Esophagus squamous epithelium (tissue), 5 donors: ENCODE measurements at regions not wholly inside any gene's neighbourhood (a gene's known extent, or its start where the extent isn't known, plus 50 kb on each side); places are given as distances from the start of the nearest gene placed in this dataset.

Experiments used
- DNase-seq: peaks from one replicate; lab custom pipeline; 2025; lab: John Stamatoyannopoulos, UW
- H3K27ac ChIP-seq, 4 donors: fragments of 200-600 bp; sonication (generic); one replicate each; pipeline ENCODE4 v1.5.1; 2016 to 2019; ENCODE audit warnings: mild to moderate bottlenecking in 1 of 4
- H3K27me3 ChIP-seq, 4 donors: fragments of 200-600 bp; sonication (generic); 1 replicate in 3 of 4; 2 replicates in 1 of 4; pipeline versions ENCODE4 v1.5.1 to v1.6.0; 2017 to 2021; ENCODE audit warnings: antibody characterized with exemption in 1 of 4
- H3K36me3 ChIP-seq, 3 donors: fragments of 200-600 bp; sonication (generic); one replicate each; pipeline ENCODE4 v1.5.1; 2016 to 2019
- H3K4me1 ChIP-seq, 3 donors: fragments of 200-600 bp; sonication (generic); one replicate each; pipeline ENCODE4 v1.5.1; 2017 to 2019
- H3K4me3 ChIP-seq, 4 donors: fragments of 200-600 bp; sonication (generic); 1 replicate in 3 of 4; 2 replicates in 1 of 4; pipeline ENCODE4 v1.5.1; 2016 to 2019; ENCODE audit warnings: mild to moderate bottlenecking in 2 of 4, moderate library complexity in 1 of 4
- H3K9me3 ChIP-seq, 3 donors: fragments of 200-600 bp; sonication (generic); one replicate each; pipeline ENCODE4 v1.5.1; 2016 to 2019
- POLR2A ChIP-seq, 4 donors: fragments of 450-650 bp; IDR thresholded peaks; one replicate each; pipeline ENCODE4 v1.6.1; 2017; ENCODE audit warnings: antibody characterized with exemption in 4 of 4, mild to moderate bottlenecking in 4 of 4, moderate library complexity in 3 of 4
- WGBS, 2 donors: methylation state at CpG; one replicate each; pipeline ENCODE4 v1.1.5; 2018; 5-methylcytosine and 5-hydroxymethylcytosine counted together
- intact Hi-C: fragments of 100-400 bp; cut with DNase I; formaldehyde crosslinking; loops from one replicate; pipeline ENCODE4 v1.15.0; 2022
- TF ChIP-seq, protein P1 (sequence below), 6 experiments: fragments of 450-650 bp in 4 of 6; fragments of 200-600 bp in 2 of 6; sonication (generic) in 2 of 6; IDR thresholded peaks; one replicate each; pipeline ENCODE4 v1.5.1; 2016 to 2019; ENCODE audit warnings: antibody characterized with exemption in 6 of 6, mild to moderate bottlenecking in 4 of 6, moderate library complexity in 4 of 6
- donor health status: DM: yes; HTN: yes; CAD: no.

- no peak overlapping the region for H3K4me3 ChIP-seq
- intact Hi-C loops: no loop called here
These were observed 266.7 kb downstream of the SOX9 start for GRCh38 chr17:72387487-72387886.

DNA sequence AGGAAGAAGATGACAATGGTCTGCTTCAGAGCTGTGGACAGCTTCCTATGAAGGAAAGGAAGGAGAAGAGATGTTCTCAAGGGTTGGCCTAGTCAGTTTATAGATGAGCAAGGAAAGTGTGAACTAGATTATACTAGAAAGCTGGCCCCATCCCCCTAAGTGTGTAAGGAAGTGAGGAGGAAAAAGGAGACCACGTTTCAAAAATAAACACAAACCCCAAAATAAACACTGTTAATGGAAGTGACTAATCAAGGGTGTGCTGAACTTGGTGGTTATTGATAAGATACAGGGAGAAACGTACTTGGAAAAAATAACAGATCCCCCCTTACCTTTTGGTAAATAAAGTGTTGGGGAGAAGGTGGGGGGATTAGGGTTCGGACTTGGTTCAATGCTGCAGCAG lies 267.1 kb downstream of the SOX9 start:
- no peaks in the 10 kb centered on the region for H3K36me3 ChIP-seq
- no peak for DNase-seq
- TF ChIP-seq, protein P1, sequence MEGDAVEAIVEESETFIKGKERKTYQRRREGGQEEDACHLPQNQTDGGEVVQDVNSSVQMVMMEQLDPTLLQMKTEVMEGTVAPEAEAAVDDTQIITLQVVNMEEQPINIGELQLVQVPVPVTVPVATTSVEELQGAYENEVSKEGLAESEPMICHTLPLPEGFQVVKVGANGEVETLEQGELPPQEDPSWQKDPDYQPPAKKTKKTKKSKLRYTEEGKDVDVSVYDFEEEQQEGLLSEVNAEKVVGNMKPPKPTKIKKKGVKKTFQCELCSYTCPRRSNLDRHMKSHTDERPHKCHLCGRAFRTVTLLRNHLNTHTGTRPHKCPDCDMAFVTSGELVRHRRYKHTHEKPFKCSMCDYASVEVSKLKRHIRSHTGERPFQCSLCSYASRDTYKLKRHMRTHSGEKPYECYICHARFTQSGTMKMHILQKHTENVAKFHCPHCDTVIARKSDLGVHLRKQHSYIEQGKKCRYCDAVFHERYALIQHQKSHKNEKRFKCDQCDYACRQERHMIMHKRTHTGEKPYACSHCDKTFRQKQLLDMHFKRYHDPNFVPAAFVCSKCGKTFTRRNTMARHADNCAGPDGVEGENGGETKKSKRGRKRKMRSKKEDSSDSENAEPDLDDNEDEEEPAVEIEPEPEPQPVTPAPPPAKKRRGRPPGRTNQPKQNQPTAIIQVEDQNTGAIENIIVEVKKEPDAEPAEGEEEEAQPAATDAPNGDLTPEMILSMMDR (IDR thresholded peaks at IDR 0.05): no peak
- no peak for TF ChIP-seq POLR2A (IDR thresholded peaks at IDR 0.05)
- H3K27ac ChIP-seq: no peak overlapping the region
- H3K27me3 ChIP-seq: peaks cover 0 to 7% (median 0%) of the 10 kb centered on the region in 4 donors
- intact Hi-C loops: no loop called here
- 52 to 61% methylated on average over 3 of the region's 3 CpGs for WGBS, 2 donors
- peaks cover 0 to 5% (median 0%) of the 10 kb centered on the region in 3 donors for H3K4me1 ChIP-seq
- no peaks in the 10 kb centered on the region for H3K9me3 ChIP-seq
- no peak overlapping the region for H3K4me3 ChIP-seq

More at GRCh38 chr17:72387487-72387886, 266.7 kb downstream of the SOX9 start:
- Histone ChIP-seq H3K9me3 (no peaks in the 10 kb centered on the region), H3K27me3 (peaks cover 0 to 7% (median 0%) of the 10 kb centered on the region in 4 donors), H3K4me1 (peaks cover 0 to 7% (median 0%) of the 10 kb centered on the region in 3 donors), H3K27ac (no peak overlapping the region), H3K36me3 (no peaks in the 10 kb centered on the region)
- no peak for DNase-seq
- 53 to 55% methylated on average over 7 of the region's 7 CpGs for WGBS, 2 donors
- TF ChIP-seq, protein P1 (IDR thresholded peaks at IDR 0.05): no peak
- TF ChIP-seq POLR2A (IDR thresholded peaks at IDR 0.05): no peak

DNA sequence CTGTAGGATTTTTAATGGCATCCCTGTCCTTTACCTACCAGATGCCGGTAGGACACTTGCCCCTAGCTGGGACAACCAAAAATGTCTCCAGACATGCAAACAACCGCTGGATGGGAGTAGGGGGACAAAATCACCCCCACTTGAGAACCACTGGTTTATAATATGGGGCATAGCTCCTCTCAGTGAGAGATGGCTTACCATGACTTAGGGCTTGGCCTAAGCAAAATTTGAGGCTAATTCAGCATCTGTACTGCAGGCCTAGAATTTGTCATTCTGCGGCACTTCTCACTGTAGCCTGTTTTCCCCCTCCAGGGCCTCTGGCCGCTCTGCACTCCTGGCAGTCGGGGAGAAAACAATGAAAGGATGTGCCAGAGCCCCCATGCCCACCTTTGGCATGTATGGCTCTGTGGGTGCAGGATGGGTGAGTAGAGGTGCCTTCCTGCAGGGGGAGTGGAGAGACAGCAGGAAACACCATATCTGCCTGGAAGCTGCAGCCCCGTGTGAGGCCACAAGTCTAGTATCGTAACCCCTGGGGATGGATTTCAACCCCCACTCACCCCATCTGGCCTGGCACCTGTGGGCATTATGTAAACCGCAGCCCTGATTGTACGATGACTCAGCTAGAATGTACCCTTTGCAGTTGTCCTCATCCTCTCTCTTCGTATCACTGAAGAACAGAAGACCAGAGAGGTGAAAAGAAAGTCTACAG lies 268.1 kb downstream of the SOX9 start:
- intact Hi-C loops: no loop called here
- Histone ChIP-seq H3K4me1 (no peaks in the 10 kb centered on the region), H3K27ac (no peak overlapping the region), H3K27me3 (peaks cover 0 to 7% (median 0%) of the 10 kb centered on the region in 4 donors), H3K36me3 (no peaks in the 10 kb centered on the region), H3K4me3 (no peak overlapping the region), H3K9me3 (no peaks in the 10 kb centered on the region)
- TF ChIP-seq, protein P1 (IDR thresholded peaks at IDR 0.05): no peak
- no peak for TF ChIP-seq POLR2A (IDR thresholded peaks at IDR 0.05)
- DNase-seq: no peak
- 59 to 83% methylated on average over 7 to 8 of the region's 10 CpGs for WGBS, 2 donors

GRCh38 chr17:72390675-72391508 lies 270.1 kb downstream of the SOX9 start:
- TF ChIP-seq, protein P1 (IDR thresholded peaks at IDR 0.05): no peak
- TF ChIP-seq POLR2A (IDR thresholded peaks at IDR 0.05): no peak
- DNase-seq: no peak
- Histone ChIP-seq H3K27ac (no peak overlapping the region), H3K4me3 (no peak overlapping the region), H3K36me3 (no peaks in the 10 kb centered on the region), H3K9me3 (no peaks in the 10 kb centered on the region), H3K27me3 (no peaks in the 10 kb centered on the region), H3K4me1 (no peaks in the 10 kb centered on the region)
- intact Hi-C loops: no loop called here
- WGBS, 2 donors: 66 to 81% methylated on average over 2 to 3 of the region's 3 CpGs
